ENCODE measurements at regions not wholly inside any gene's neighbourhood (a gene's known extent, or its start where the extent isn't known, plus 50 kb on each side); places are given as distances from the start of the nearest gene placed in this dataset.

DNA sequence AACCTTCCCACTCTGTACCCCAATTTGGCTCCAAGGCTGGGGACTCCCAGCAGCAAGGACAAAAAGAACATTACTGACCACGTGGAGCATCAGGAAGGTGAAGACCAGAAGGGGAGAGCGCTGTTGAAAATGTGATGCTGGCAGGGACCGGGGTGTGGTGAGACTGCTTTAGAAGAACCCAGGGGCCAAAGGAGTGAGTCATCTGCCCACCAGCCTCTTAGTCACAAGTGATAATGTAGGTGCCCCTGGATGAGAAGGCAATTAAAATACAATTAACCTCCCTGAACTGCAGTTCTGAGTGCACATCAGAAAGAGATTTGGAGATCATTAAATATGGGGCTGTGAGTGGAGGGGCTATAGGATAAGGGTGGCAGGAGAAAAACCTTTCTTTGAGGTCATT lies 366.6 kb upstream of the CCL2 start:
- TF ChIP-seq, protein P1, sequence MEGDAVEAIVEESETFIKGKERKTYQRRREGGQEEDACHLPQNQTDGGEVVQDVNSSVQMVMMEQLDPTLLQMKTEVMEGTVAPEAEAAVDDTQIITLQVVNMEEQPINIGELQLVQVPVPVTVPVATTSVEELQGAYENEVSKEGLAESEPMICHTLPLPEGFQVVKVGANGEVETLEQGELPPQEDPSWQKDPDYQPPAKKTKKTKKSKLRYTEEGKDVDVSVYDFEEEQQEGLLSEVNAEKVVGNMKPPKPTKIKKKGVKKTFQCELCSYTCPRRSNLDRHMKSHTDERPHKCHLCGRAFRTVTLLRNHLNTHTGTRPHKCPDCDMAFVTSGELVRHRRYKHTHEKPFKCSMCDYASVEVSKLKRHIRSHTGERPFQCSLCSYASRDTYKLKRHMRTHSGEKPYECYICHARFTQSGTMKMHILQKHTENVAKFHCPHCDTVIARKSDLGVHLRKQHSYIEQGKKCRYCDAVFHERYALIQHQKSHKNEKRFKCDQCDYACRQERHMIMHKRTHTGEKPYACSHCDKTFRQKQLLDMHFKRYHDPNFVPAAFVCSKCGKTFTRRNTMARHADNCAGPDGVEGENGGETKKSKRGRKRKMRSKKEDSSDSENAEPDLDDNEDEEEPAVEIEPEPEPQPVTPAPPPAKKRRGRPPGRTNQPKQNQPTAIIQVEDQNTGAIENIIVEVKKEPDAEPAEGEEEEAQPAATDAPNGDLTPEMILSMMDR (IDR thresholded peaks at IDR 0.05; ENCODE audit: control insufficient read depth, insufficient read depth, low read depth, low read length, missing control alignments) = no peak
- no peak for DNase-seq (ENCODE audit: low read depth)
- H3K4me3 ChIP-seq (ENCODE audit: control insufficient read depth, low read depth, low read length) = no peak overlapping the region

DNA sequence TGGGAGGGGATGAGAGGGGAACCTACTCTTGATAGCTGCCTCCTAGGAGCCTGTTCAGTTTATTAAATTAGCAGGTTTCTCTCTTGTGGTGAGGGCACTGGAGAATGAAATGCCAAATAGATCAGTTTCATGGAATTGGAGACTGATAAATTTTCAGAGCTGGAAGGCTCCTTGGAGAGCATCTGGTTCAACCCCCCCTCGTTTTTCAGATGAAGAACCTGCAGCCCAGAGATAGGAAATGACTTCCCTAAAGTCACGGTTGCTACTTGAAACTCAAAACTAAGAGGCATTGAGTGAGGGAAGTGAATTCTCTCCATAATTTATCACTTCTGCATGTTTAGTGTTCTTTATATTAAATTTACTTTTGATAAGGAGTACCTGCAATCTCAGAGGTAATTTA lies 366.0 kb upstream of the CCL2 start:
- no peak for DNase-seq (ENCODE audit: low read depth)
- no peak overlapping the region for H3K4me3 ChIP-seq (ENCODE audit: control insufficient read depth, low read depth, low read length)
- TF ChIP-seq, protein P1 (IDR thresholded peaks at IDR 0.05; ENCODE audit: control insufficient read depth, insufficient read depth, low read depth, low read length, missing control alignments) = no peak

DNA sequence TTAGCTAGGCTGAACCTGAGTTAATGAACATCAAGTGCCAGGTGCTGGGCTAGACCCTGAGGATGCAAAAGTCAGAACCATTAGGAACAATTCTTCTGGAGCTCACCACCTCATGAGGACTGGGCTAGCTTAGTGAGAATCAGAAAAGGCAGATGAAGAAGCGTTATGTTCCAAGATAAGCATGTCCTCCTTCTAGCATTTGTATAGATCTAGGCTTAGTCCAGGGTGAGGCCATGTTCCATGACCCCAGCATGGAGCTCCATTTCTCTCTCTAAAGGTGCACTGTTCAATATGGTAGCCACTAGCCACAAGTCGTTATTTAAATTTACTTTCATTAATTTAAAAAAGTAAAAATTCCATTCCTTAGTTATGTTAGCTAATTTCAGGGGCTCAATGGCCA lies 365.3 kb upstream of the CCL2 start:
- H3K4me3 ChIP-seq (ENCODE audit: control insufficient read depth, low read depth, low read length) = no peak overlapping the region
- TF ChIP-seq, protein P1 (IDR thresholded peaks at IDR 0.05; ENCODE audit: control insufficient read depth, insufficient read depth, low read depth, low read length, missing control alignments) = no peak
- no peak for DNase-seq (ENCODE audit: low read depth)

DNA sequence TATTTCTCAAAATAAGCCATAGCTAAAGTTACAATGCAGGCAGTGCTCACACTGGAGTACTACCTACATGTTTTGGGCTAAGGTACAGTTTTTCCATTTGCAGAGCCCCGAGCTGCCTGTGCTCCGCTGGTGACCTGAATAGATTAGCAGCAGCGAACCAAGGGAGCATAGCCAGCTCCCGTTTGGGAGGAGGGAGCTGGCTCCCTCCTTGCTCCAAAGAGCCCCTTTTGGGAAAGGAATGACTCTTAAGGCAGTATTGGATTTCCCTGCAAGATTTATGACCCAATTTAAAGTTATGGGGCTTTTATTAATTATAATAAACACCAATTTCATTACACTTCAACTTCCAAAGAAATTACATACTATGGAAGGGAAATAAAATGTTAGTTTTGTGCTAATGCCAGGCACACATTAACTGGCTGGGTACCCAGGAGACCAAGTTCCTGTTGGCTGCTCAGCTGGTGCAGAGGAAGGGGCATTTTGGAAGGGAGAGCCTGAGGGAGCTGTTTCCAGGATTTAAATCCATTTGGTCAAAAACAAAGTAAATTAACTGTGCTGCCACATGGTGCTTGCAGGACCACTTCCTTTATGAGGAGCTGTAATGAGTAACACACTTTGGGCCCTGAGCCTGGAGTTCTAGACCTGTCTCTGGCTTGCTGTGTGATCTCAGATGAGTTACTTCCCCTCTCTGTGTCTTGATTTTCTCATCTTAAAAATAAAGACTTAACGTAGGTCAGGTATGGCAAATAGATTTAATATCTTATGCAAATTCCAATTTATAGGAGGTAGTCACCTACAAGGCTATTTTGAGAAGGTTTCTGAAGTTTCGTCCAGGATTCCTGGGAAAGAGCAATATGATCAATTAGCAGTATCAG lies 362.1 kb upstream of the CCL2 start:
- H3K4me3 ChIP-seq (ENCODE audit: control insufficient read depth, low read depth, low read length) = no peak overlapping the region
- TF ChIP-seq, protein P1 (IDR thresholded peaks at IDR 0.05; ENCODE audit: control insufficient read depth, insufficient read depth, low read depth, low read length, missing control alignments) = no peak
- DNase-seq (ENCODE audit: low read depth) = no peak

DNA sequence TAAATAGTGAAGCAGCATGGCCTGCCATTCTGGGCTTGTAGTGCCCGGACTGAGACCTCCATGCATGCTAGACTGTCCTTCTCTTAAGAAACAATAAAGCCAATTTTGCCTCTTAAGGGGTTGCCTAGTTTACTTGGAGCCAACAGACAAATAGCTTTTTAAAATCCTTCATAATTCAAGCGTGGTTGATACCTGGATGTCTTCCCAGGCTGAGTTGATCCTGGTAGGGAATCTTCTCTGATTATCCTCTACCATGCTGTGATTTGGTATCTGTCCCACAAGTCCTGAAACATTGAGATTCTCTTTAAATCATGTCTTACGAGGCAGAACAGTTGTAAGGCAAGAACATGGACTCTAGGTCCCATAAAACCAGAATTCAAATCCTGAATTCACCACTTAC lies 359.6 kb upstream of the CCL2 start:
- DNase-seq (ENCODE audit: low read depth) = no peak
- TF ChIP-seq, protein P1 (IDR thresholded peaks at IDR 0.05; ENCODE audit: control insufficient read depth, insufficient read depth, low read depth, low read length, missing control alignments) = no peak
- no peak overlapping the region for H3K4me3 ChIP-seq (ENCODE audit: control insufficient read depth, low read depth, low read length)

DNA sequence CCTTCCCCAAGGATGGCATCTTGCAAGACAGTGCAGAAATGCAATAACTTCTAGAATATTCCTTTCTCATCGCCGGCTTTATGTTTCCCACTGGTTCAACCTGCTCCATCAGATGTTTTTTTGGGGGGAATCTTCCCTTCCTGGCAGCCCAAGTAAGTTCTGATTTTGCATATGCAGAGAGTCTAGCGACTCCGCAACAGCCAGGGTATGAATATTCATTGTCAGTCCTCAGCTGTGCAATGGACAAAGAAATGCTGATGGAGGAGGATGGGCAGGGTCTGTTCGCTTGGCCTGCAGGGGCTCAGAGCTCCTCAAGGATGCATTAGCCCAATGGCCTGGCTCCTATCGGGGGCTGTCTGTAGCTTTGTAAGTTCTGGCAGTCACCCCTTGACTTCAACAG lies 358.8 kb upstream of the CCL2 start:
- H3K4me3 ChIP-seq (ENCODE audit: control insufficient read depth, low read depth, low read length) = no peak overlapping the region
- TF ChIP-seq, protein P1 (IDR thresholded peaks at IDR 0.05; ENCODE audit: control insufficient read depth, insufficient read depth, low read depth, low read length, missing control alignments) = no peak
- no peak for DNase-seq (ENCODE audit: low read depth)

Measured in AG09309 (cell line).